Loucy (cell line): ENCODE measurements at regions not wholly inside any gene's neighbourhood (a gene's known extent, or its start where the extent isn't known, plus 50 kb on each side); places are given as distances from the start of the nearest gene placed in this dataset.
"Not testable (repeated sequence)": the region's sequence is repeated elsewhere in the genome, so short reads cannot be mapped to it uniquely, and the experiment has no call there.

Source experiments
- EZH2phosphoT487 ChIP-seq: fragments of 200-600 bp; IDR thresholded peaks from 2 replicates; pipeline ENCODE4 v1.6.1; 2018; ENCODE audit warnings: antibody characterized with exemption, mild to moderate bottlenecking, moderate library complexity, borderline replicate concordance
- TF ChIP-seq, protein P1 (sequence below): fragments of 200-600 bp; sonication (generic); conservative IDR thresholded peaks from 2 replicates; pipeline ENCODE4 v1.5.1; 2014; ENCODE audit warnings: mild to moderate bottlenecking, antibody characterized with exemption, low read length

DNA sequence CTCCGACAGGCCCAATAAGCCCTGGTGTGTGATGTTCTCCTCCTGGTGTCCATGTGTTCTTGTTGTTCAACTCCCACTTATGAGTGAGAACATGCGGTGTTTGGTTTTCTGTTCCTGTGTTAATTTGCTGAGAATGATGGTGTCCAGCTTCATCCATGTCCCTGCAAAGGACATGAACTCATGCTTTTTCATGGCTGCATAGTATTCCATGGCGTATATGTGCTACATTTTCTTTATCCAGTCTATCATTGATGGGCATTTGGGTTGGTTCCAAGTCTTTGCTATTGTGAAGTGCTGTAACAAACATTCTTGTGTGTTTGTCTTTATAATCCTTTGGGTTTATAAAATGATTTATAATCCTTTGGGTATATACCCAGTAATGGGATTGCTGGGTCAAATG, 142.1 kb upstream of the DPP10 start:
- TF ChIP-seq, protein P1, sequence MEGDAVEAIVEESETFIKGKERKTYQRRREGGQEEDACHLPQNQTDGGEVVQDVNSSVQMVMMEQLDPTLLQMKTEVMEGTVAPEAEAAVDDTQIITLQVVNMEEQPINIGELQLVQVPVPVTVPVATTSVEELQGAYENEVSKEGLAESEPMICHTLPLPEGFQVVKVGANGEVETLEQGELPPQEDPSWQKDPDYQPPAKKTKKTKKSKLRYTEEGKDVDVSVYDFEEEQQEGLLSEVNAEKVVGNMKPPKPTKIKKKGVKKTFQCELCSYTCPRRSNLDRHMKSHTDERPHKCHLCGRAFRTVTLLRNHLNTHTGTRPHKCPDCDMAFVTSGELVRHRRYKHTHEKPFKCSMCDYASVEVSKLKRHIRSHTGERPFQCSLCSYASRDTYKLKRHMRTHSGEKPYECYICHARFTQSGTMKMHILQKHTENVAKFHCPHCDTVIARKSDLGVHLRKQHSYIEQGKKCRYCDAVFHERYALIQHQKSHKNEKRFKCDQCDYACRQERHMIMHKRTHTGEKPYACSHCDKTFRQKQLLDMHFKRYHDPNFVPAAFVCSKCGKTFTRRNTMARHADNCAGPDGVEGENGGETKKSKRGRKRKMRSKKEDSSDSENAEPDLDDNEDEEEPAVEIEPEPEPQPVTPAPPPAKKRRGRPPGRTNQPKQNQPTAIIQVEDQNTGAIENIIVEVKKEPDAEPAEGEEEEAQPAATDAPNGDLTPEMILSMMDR: not testable (repeated sequence)
- TF ChIP-seq EZH2phosphoT487: not testable (repeated sequence)
